ENCODE measurements at regions not wholly inside any gene's neighbourhood (a gene's known extent, or its start where the extent isn't known, plus 50 kb on each side); places are given as distances from the start of the nearest gene placed in this dataset.

DNA sequence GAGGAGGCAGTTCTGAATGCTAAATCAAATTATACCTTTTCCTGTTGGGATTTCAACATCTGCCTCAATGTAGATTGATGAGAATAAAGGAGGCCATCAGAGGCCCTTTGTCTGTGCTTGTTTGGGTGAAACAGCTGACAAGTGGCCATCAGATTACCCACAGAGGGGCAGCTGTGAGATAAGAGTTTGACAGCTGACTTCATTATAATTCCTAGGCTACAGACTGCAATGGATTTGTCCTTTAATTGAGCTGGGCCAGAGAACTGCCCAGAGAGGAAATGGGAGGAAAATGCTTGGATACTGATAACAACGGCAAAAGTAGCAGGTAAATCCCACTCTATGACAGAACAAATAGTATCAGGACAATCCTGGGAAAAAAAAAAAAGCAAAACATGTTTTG lies 649.4 kb downstream of the HDGFL1 start:
- intact Hi-C loops (cut with micrococcal nuclease) (no loop called here), dilution Hi-C loops (cut with MboI; ENCODE audit: extremely low pct_ligation_motif_present, low sequenced_read_pairs) (no loop called here)
- no peak for TF ChIP-seq POLR2A (IDR thresholded peaks at IDR 0.05; ENCODE audit: low read depth, low read length)
- TF ChIP-seq, protein P1, sequence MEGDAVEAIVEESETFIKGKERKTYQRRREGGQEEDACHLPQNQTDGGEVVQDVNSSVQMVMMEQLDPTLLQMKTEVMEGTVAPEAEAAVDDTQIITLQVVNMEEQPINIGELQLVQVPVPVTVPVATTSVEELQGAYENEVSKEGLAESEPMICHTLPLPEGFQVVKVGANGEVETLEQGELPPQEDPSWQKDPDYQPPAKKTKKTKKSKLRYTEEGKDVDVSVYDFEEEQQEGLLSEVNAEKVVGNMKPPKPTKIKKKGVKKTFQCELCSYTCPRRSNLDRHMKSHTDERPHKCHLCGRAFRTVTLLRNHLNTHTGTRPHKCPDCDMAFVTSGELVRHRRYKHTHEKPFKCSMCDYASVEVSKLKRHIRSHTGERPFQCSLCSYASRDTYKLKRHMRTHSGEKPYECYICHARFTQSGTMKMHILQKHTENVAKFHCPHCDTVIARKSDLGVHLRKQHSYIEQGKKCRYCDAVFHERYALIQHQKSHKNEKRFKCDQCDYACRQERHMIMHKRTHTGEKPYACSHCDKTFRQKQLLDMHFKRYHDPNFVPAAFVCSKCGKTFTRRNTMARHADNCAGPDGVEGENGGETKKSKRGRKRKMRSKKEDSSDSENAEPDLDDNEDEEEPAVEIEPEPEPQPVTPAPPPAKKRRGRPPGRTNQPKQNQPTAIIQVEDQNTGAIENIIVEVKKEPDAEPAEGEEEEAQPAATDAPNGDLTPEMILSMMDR (IDR thresholded peaks at IDR 0.05; ENCODE audit: extremely low read depth in 1 of 2, insufficient read depth in 1 of 2, low read depth in 1 of 2, low read length in 2 of 2), result no peak
- Histone ChIP-seq H3K36me3 (ENCODE audit: control insufficient read depth in 2 of 2, extremely low read depth in 1 of 2, insufficient read depth in 2 of 2, low read length in 2 of 2) (no peaks in the 10 kb centered on the region), H3K9me3 (replicated peaks; ENCODE audit: control insufficient read depth, insufficient read depth, low read length) (peaks cover 2% of the 10 kb centered on the region), H3K9ac (replicated peaks; ENCODE audit: extremely low read depth, insufficient read depth, low read length) (no peak overlapping the region), H3K27me3 (ENCODE audit: control insufficient read depth in 2 of 2, insufficient read depth in 2 of 2, low read length in 2 of 2) (no peaks in the 10 kb centered on the region), H3K79me2 (ENCODE audit: control insufficient read depth, insufficient read depth, low read length) (no peaks in the 10 kb centered on the region), H3K4me2 (ENCODE audit: insufficient read depth, low read length) (no peak overlapping the region), H4K20me1 (replicated peaks; ENCODE audit: control insufficient read depth, extremely low read depth, insufficient read depth, low read length) (no peaks in the 10 kb centered on the region), H2AFZ (ENCODE audit: low read depth, low read length) (no peak overlapping the region), H3K9me1 (replicated peaks; ENCODE audit: control insufficient read depth, extremely low read depth, insufficient read depth, low read length) (no peaks in the 10 kb centered on the region), H3K4me3 (replicated peaks in 1 of 3; ENCODE audit: insufficient read depth in 1 of 3, low read depth in 1 of 3, low read length in 3 of 3) (no peak overlapping the region), H3K27ac (ENCODE audit: insufficient read depth, low read depth, low read length) (no peak overlapping the region), H3K4me1 (ENCODE audit: control insufficient read depth, extremely low read depth, insufficient read depth, low read length) (no peaks in the 10 kb centered on the region)
- ChIA-PET CTCF (no interaction called here), POLR2A (no interaction called here)
- DNase-seq (ENCODE audit: low read depth, low spot score) (peak; percentile 29), FAIRE-seq (no peak)
- BruUV-seq (replicated peaks), result no TSS peak

DNA sequence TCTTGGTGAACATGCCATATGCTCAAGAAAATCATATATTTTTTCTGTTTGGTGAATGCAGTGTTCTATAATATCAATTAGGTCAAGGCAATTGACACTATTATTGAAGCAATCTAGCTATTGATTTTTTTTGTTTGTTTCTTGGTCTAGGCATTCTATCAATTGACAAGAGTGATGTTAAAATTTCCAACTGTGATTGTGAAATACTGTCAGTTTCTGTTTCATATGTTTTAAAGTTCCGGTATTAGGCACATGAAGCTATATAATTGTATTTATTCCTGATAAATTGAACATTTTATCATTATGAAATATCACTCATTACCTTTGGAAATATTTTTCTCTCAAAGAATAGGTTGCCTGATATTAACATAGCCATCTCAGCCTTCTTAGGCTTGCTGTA lies 653.4 kb downstream of the HDGFL1 start:
- H3K79me2 ChIP-seq (ENCODE audit: control insufficient read depth, insufficient read depth, low read length), result no peaks in the 10 kb centered on the region
- intact Hi-C loops (cut with micrococcal nuclease), result no loop called here
- CTCF ChIA-PET, result interaction anchor here (1.4 kb wide), 1 partner anchor 23 kb away, joined by 4 read pairs; no protein-coding TSS in a partner anchor

More for the DNA sequence above, 653.4 kb downstream of the HDGFL1 start:
- Histone ChIP-seq H3K4me1 (ENCODE audit: control insufficient read depth, extremely low read depth, insufficient read depth, low read length) (no peaks in the 10 kb centered on the region), H3K36me3 (ENCODE audit: control insufficient read depth in 2 of 2, extremely low read depth in 1 of 2, insufficient read depth in 2 of 2, low read length in 2 of 2) (no peaks in the 10 kb centered on the region), H4K20me1 (replicated peaks; ENCODE audit: control insufficient read depth, extremely low read depth, insufficient read depth, low read length) (no peaks in the 10 kb centered on the region), H3K4me3 (replicated peaks in 1 of 3; ENCODE audit: insufficient read depth in 1 of 3, low read depth in 1 of 3, low read length in 3 of 3) (no peak overlapping the region), H3K4me2 (ENCODE audit: insufficient read depth, low read length) (no peak overlapping the region), H3K9me3 (replicated peaks; ENCODE audit: control insufficient read depth, insufficient read depth, low read length) (peaks cover 2% of the 10 kb centered on the region), H2AFZ (ENCODE audit: low read depth, low read length) (no peak overlapping the region), H3K9ac (replicated peaks; ENCODE audit: extremely low read depth, insufficient read depth, low read length) (no peak overlapping the region), H3K27me3 (ENCODE audit: control insufficient read depth in 2 of 2, insufficient read depth in 2 of 2, low read length in 2 of 2) (no peaks in the 10 kb centered on the region), H3K27ac (ENCODE audit: insufficient read depth, low read depth, low read length) (no peak overlapping the region), H3K9me1 (replicated peaks; ENCODE audit: control insufficient read depth, extremely low read depth, insufficient read depth, low read length) (no peaks in the 10 kb centered on the region)
- POLR2A ChIA-PET, result no interaction called here
- FAIRE-seq, result no peak
- TF ChIP-seq JUN (IDR thresholded peaks at IDR 0.05; ENCODE audit: borderline replicate concordance, insufficient read depth, insufficient read length, low read depth), result no peak
- no peak for TF ChIP-seq GATA2 (IDR thresholded peaks at IDR 0.05; ENCODE audit: insufficient read depth, insufficient read length, low read depth, low read length)
- BruUV-seq (replicated peaks), result no TSS peak
- dilution Hi-C loops (cut with MboI; ENCODE audit: extremely low pct_ligation_motif_present, low sequenced_read_pairs), result no loop called here
- DNase-seq (ENCODE audit: low read depth, low spot score), result no peak
